PC-9 (cell line): ENCODE measurements at regions not wholly inside any gene's neighbourhood (a gene's known extent, or its start where the extent isn't known, plus 50 kb on each side); places are given as distances from the start of the nearest gene placed in this dataset.

Experiments
- BruUV-seq: library from RNA; stranded (reverse); fragments of 400-500 nt; replicated peaks from 2 replicates; lab custom pipeline; 2021; lab: Mats Ljungman, UMichigan
- CTCF ChIA-PET: fragments of 300-600 bp; sonication (Branson Sonifier 250); formaldehyde crosslinking; loops from one replicate; lab custom pipeline; 2022; ENCODE audit warnings: antibody characterized with exemption; lab: Charles Lee
- POLR2A ChIA-PET: fragments of 300-600 bp; sonication (Branson Sonifier 250); formaldehyde crosslinking; loops from one replicate; lab custom pipeline; 2022; ENCODE audit warnings: antibody characterized with exemption; ENCODE audit not compliant: unreplicated experiment; lab: Charles Lee
- DNase-seq, 2 experiments: peaks; one replicate each; pipeline versions ENCODE4 v3.0.0 to v3.0.0-alpha.2; 2015 to 2022; ENCODE audit warnings: mixed read lengths in 1 of 2
- H2AFZ ChIP-seq: fragments of 200-600 bp; sonication (generic); 2 replicates; pipeline ENCODE4 v1.8.1; 2017; ENCODE audit warnings: antibody characterized with exemption
- H3F3A ChIP-seq: fragments of 200-600 bp; sonication (generic); 2 replicates; pipeline ENCODE4 v1.8.1; 2017; ENCODE audit warnings: antibody characterized with exemption, mild to moderate bottlenecking, low read depth; ENCODE audit not compliant: insufficient read depth
- H3K27ac ChIP-seq: fragments of 200-600 bp; sonication (generic); 2 replicates; pipeline ENCODE4 v1.6.1; 2016; ENCODE audit warnings: mixed run types
- H3K27me3 ChIP-seq: fragments of 200-600 bp; sonication (generic); 2 replicates; pipeline ENCODE4 v1.6.1; 2016; ENCODE audit warnings: low read depth, mixed run types; ENCODE audit not compliant: insufficient read depth
- H3K36me3 ChIP-seq: fragments of 200-600 bp; sonication (generic); 2 replicates; pipeline ENCODE4 v1.6.1; 2016; ENCODE audit warnings: low read depth, mixed run types
- H3K4me1 ChIP-seq: fragments of 200-600 bp; sonication (generic); replicated peaks from 2 replicates; pipeline ENCODE4 v1.6.1; 2016; ENCODE audit warnings: mixed run types; ENCODE audit not compliant: insufficient read depth
- H3K4me2 ChIP-seq: fragments of 200-600 bp; sonication (generic); 2 replicates; pipeline ENCODE4 v1.6.1; 2017; ENCODE audit warnings: mixed run types
- H3K4me3 ChIP-seq: fragments of 200-600 bp; sonication (generic); 2 replicates; pipeline ENCODE4 v1.6.1; 2016; ENCODE audit warnings: mixed run types
- H3K79me2 ChIP-seq: fragments of 200-600 bp; sonication (generic); 2 replicates; pipeline ENCODE4 v1.6.1; 2017; ENCODE audit warnings: low read depth, mixed run types
- H3K9me2 ChIP-seq: fragments of 200-600 bp; sonication (generic); 2 replicates; pipeline ENCODE4 v1.8.1; 2017; ENCODE audit warnings: mild to moderate bottlenecking; ENCODE audit not compliant: insufficient read depth
- H3K9me3 ChIP-seq: fragments of 200-600 bp; sonication (generic); 2 replicates; pipeline ENCODE4 v1.8.1; 2016; ENCODE audit warnings: low read depth; ENCODE audit not compliant: insufficient read depth
- H4K20me1 ChIP-seq: fragments of 200-600 bp; sonication (generic); 2 replicates; pipeline ENCODE4 v1.8.1; 2017; ENCODE audit not compliant: insufficient read depth
- CTCF ChIP-seq: fragments of 200-600 bp; sonication (generic); conservative IDR thresholded peaks from 2 replicates; pipeline ENCODE4 v1.6.1; 2017; ENCODE audit warnings: mixed run types, antibody characterized with exemption, mild to moderate bottlenecking, moderate library complexity
- EZH2 ChIP-seq: fragments of 200-600 bp; sonication (generic); IDR thresholded peaks from 2 replicates; pipeline ENCODE4 v1.8.0; 2017; ENCODE audit warnings: antibody characterized with exemption, low read depth
- intact Hi-C: fragments of 100-400 bp; cut with micrococcal nuclease; formaldehyde crosslinking; loops from one replicate; pipeline ENCODE4 v1.10.0; 2022; ENCODE audit not compliant: unreplicated experiment

- no peaks in the 10 kb centered on the region for H4K20me1 ChIP-seq
- TF ChIP-seq EZH2, result no peak
- TF ChIP-seq CTCF, result no peak
- no peak overlapping the region for H3K4me2 ChIP-seq
- H3F3A ChIP-seq, result no peaks in the 10 kb centered on the region
- no peaks in the 10 kb centered on the region for H3K4me1 ChIP-seq
- H3K4me3 ChIP-seq, result no peak overlapping the region
- H2AFZ ChIP-seq, result no peak overlapping the region
- no peak for DNase-seq
- intact Hi-C loops, result no loop called here
- H3K9me3 ChIP-seq, result no peaks in the 10 kb centered on the region
- CTCF ChIA-PET, result no interaction called here
- no TSS peak for BruUV-seq
- H3K36me3 ChIP-seq, result no peaks in the 10 kb centered on the region
- H3K79me2 ChIP-seq, result no peaks in the 10 kb centered on the region
- H3K9me2 ChIP-seq, result no peaks in the 10 kb centered on the region
- H3K27me3 ChIP-seq, result no peaks in the 10 kb centered on the region
- no peak overlapping the region for H3K27ac ChIP-seq
- POLR2A ChIA-PET, result no interaction called here
Measured at GRCh38 chr7:89837515-89837914, 316.8 kb upstream of the STEAP1 start.

- Histone ChIP-seq H3F3A (no peaks in the 10 kb centered on the region), H2AFZ (no peak overlapping the region; the same call in 1 of the 2 replicates), H3K9me3 (no peaks in the 10 kb centered on the region), H3K36me3 (no peaks in the 10 kb centered on the region), H3K9me2 (no peaks in the 10 kb centered on the region), H4K20me1 (no peaks in the 10 kb centered on the region), H3K27me3 (no peaks in the 10 kb centered on the region), H3K27ac (no peak overlapping the region), H3K4me1 (no peaks in the 10 kb centered on the region), H3K4me3 (peak overlapping the region; percentile 19; the same call in 1 of the 2 replicates), H3K79me2 (no peaks in the 10 kb centered on the region), H3K4me2 (peak overlapping the region; percentile 48)
- no peak for TF ChIP-seq CTCF
- TF ChIP-seq EZH2, result no peak
- intact Hi-C loops, result no loop called here
- DNase-seq, result no peak
- CTCF ChIA-PET, result no interaction called here
- POLR2A ChIA-PET, result interaction anchor here (0.7 kb wide), 1 partner anchor 972 kb away, joined by 3 read pairs; no protein-coding TSS in a partner anchor
- BruUV-seq, result no TSS peak
Measured at GRCh38 chr7:89839329-89839728, 314.9 kb upstream of the STEAP1 start.

DNA sequence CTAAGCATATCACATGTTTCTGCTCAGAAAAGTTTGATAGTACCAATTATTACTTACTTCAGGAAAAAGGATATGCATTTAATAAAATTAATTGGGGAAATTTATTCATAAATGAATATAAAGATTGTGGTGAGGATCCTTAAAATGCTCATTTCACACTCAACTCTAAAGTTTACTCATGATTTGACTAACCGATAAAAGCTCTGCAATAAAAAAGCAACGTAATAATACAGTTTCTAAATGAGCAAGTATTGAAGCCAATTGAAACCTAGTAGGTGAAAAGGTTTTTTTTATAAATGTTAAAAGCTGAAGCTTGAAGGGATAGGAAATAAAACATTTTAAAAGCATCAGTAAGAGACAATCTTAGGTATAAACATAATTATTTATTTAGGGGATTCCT, 308.3 kb upstream of the STEAP1 start:
- no peak for DNase-seq
- no peaks in the 10 kb centered on the region for H3K79me2 ChIP-seq
- no peaks in the 10 kb centered on the region for H3K4me1 ChIP-seq
- H4K20me1 ChIP-seq, result no peaks in the 10 kb centered on the region
- intact Hi-C loops, result no loop called here
- no peak overlapping the region for H2AFZ ChIP-seq
- ChIA-PET POLR2A (no interaction called here), CTCF (no interaction called here)
- TF ChIP-seq CTCF, result no peak
- no peak for TF ChIP-seq EZH2
- no peaks in the 10 kb centered on the region for H3K9me3 ChIP-seq
- no peaks in the 10 kb centered on the region for H3K27me3 ChIP-seq
- no TSS peak for BruUV-seq
- no peak overlapping the region for H3K4me3 ChIP-seq
- H3K4me2 ChIP-seq, result no peak overlapping the region
- H3K27ac ChIP-seq, result no peak overlapping the region
- H3K9me2 ChIP-seq, result no peaks in the 10 kb centered on the region
- H3F3A ChIP-seq, result no peaks in the 10 kb centered on the region
- no peaks in the 10 kb centered on the region for H3K36me3 ChIP-seq
